Activated T-helper 17 cell treated with anti-CD3 and anti-CD28 coated beads, Interleukin-2, amount 50 U/mL, for 72 hours (primary cell): ENCODE measurements at regions not wholly inside any gene's neighbourhood (a gene's known extent, or its start where the extent isn't known, plus 50 kb on each side); places are given as distances from the start of the nearest gene placed in this dataset.
"Not testable (repeated sequence)": the region's sequence is repeated elsewhere in the genome, so short reads cannot be mapped to it uniquely, and the experiment has no call there.

Experiments
- ATAC-seq: fragments of 150-1000 bp; cut with Tn5 transposase; replicated peaks from 2 replicates; pipeline ENCODE4 v1.10.0; 2021; ENCODE audit warnings: mild to moderate bottlenecking, moderate library complexity
- H3K27ac Mint-ChIP-seq: one replicate; pipeline ENCODE4 v1.8.0; 2022; ENCODE audit warnings: mixed read lengths
- H3K27me3 Mint-ChIP-seq: one replicate; pipeline ENCODE4 v1.8.0; 2022; ENCODE audit warnings: mixed read lengths
- H3K36me3 Mint-ChIP-seq: one replicate; pipeline ENCODE4 v1.8.0; 2022; ENCODE audit warnings: low read depth, mild to moderate bottlenecking, mixed read lengths
- H3K4me1 Mint-ChIP-seq: one replicate; pipeline ENCODE4 v1.8.0; 2022; ENCODE audit warnings: mixed read lengths
- H3K4me3 Mint-ChIP-seq: one replicate; pipeline ENCODE4 v1.8.0; 2022; ENCODE audit warnings: mild to moderate bottlenecking, mixed read lengths
- H3K9me3 Mint-ChIP-seq: one replicate; pipeline ENCODE4 v1.8.0; 2022; ENCODE audit warnings: mixed read lengths

DNA sequence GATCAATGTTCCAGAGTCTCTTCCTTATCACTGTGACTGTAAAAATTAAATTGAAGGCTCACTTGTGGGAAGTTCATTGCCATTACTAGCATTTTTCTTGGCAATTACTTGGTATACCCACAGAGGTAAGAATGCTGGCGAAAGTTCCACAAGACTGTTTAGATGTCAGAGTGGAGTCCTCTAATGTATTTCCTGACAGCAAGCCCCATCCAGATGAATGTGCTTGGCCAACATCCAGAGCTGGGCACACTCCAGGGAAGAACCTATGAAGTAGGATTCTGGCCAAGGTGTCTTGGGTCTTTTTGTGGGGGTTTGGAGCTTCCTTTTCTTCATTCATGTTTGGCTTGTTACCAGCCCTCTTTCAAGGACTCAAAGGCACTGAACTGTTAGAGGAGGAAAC, 473.6 kb downstream of the DMAC1 start:
- Mint-ChIP-seq H3K9me3 (no peaks in the 10 kb centered on the region), H3K4me3 (no peak overlapping the region), H3K27me3 (peaks cover 4% of the 10 kb centered on the region), H3K36me3 (no peaks in the 10 kb centered on the region), H3K27ac (no peak overlapping the region), H3K4me1 (no peaks in the 10 kb centered on the region)
- ATAC-seq = no peak

- H3K9me3 Mint-ChIP-seq = no peaks in the 10 kb centered on the region
- H3K36me3 Mint-ChIP-seq = no peaks in the 10 kb centered on the region
- H3K27me3 Mint-ChIP-seq = peaks cover 4% of the 10 kb centered on the region
- H3K27ac Mint-ChIP-seq = no peak overlapping the region
- ATAC-seq = no peak
- H3K4me3 Mint-ChIP-seq = no peak overlapping the region
- no peaks in the 10 kb centered on the region for H3K4me1 Mint-ChIP-seq
Observed at GRCh38 chr9:7324152-7324598, 475.4 kb downstream of the DMAC1 start.

DNA sequence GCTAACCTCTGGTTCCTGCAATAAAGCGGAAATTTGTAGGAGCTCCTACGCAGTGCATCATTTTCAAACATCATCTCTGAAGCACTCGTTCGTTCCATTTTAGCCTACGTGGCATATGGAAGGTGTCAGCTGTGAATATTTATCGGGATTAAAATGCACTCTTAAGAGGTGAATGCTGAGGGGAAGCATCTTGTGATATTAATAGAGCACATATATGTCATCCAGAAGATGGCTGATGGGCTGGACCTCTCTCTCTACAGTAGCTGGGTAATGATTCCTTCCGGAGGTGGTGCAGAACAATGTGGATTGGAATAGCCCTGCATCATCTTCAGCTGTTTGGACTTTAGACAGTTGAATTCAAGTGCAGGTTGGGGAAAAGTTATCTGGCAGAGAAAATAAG, 478.7 kb downstream of the DMAC1 start:
- Mint-ChIP-seq H3K27me3 (peaks cover 19% of the 10 kb centered on the region), H3K27ac (no peak overlapping the region), H3K9me3 (no peaks in the 10 kb centered on the region), H3K4me1 (no peaks in the 10 kb centered on the region), H3K4me3 (no peak overlapping the region), H3K36me3 (no peaks in the 10 kb centered on the region)
- no peak for ATAC-seq

- H3K4me3 Mint-ChIP-seq = no peak overlapping the region
- H3K36me3 Mint-ChIP-seq = no peaks in the 10 kb centered on the region
- ATAC-seq = no peak
- peaks cover 3% of the 10 kb centered on the region for H3K9me3 Mint-ChIP-seq
- H3K27ac Mint-ChIP-seq = no peak overlapping the region
- peaks cover 19% of the 10 kb centered on the region for H3K27me3 Mint-ChIP-seq
- H3K4me1 Mint-ChIP-seq = no peaks in the 10 kb centered on the region
Observed at GRCh38 chr9:7320139-7320538, 479.4 kb downstream of the DMAC1 start.

- no peak for ATAC-seq
- Mint-ChIP-seq H3K4me1 (no peaks in the 10 kb centered on the region), H3K4me3 (no peak overlapping the region), H3K9me3 (peaks cover 4% of the 10 kb centered on the region), H3K27me3 (peaks cover 19% of the 10 kb centered on the region), H3K27ac (no peak overlapping the region), H3K36me3 (no peaks in the 10 kb centered on the region)
Observed at GRCh38 chr9:7318920-7319319, 480.7 kb downstream of the DMAC1 start.

DNA sequence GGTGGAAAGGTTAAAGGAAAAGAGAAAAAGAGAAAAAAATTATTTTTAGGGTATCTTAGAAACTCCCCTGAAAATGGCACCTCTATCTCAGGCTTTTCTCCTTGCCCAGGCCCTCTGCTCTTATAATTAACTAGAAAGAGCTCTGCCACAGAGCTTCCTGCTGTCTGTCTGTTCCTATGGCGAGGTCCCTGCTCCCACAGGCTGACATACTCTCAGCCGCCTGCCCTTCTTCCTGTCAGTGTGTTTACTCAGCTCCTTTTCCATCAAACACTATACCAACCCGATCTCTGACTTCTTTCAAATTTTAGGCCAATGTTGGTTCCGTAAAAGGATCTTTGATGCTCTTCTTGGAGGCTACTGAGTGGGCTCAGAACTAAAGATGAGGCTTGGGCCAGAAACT, 482.6 kb downstream of the DMAC1 start:
- Mint-ChIP-seq H3K4me3 (no peak overlapping the region), H3K27me3 (peaks cover 28% of the 10 kb centered on the region), H3K36me3 (no peaks in the 10 kb centered on the region), H3K9me3 (peaks cover 19% of the 10 kb centered on the region), H3K27ac (no peak overlapping the region), H3K4me1 (no peaks in the 10 kb centered on the region)
- no peak for ATAC-seq

DNA sequence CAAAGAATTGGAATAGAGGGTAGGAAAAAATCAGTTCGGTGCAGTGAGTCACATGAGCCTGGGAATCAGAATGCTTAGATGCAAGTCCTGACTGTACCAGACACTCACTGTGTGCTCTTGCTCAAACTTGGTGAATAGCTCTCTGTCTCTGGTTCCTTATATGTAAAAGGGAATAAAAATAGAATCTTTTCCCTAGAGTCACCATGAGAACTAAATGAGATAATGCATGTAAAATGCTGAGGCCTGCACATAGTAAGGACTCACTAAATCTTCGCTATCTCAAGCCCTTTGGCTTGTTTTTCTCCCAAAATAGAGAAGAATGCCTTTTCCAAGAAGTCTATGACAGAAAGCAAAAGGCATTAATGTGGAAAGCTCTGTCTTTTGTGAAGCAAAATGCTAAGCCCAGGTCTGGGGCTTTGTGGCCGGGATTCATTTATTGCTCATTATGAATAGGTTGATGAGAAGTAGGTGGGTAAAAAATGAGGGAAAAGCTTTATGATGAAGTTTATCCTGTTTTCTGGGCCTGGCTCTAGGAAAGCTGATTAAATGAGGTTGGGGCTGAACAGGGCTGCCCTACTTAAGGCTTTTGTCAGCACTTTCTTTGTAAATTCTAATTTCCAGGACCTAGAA, 483.3 kb downstream of the DMAC1 start:
- Mint-ChIP-seq H3K36me3 (no peaks in the 10 kb centered on the region), H3K4me1 (no peaks in the 10 kb centered on the region), H3K9me3 (peaks cover 19% of the 10 kb centered on the region), H3K27ac (no peak overlapping the region), H3K4me3 (no peak overlapping the region), H3K27me3 (peaks cover 28% of the 10 kb centered on the region)
- no peak for ATAC-seq

DNA sequence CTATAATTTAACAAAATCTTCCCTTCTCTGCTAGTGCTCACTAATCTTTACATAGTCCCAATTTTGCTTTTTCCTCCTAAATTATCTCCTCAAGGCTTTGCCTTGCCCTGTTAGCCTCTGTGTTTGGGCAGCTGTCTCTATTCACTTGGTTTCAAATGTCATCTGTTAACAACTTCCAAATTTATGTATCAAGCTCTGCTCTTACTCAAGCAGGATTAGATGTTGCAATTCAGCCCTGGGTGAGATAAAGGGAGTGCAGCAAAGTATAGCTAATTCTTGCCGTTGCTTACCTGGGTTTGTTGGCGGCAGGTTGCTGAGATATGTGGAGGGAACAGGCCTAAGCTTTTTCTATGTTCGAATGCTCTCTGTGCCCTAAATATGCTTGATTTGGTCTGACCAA, 483.8 kb downstream of the DMAC1 start:
- H3K36me3 Mint-ChIP-seq = no peaks in the 10 kb centered on the region
- H3K4me3 Mint-ChIP-seq = no peak overlapping the region
- H3K27me3 Mint-ChIP-seq = peaks cover 28% of the 10 kb centered on the region
- H3K4me1 Mint-ChIP-seq = no peaks in the 10 kb centered on the region
- H3K9me3 Mint-ChIP-seq = peaks cover 24% of the 10 kb centered on the region
- no peak for ATAC-seq
- no peak overlapping the region for H3K27ac Mint-ChIP-seq

- H3K36me3 Mint-ChIP-seq = no peaks in the 10 kb centered on the region
- H3K4me3 Mint-ChIP-seq = no peak overlapping the region
- peaks cover 28% of the 10 kb centered on the region for H3K27me3 Mint-ChIP-seq
- ATAC-seq = no peak
- H3K9me3 Mint-ChIP-seq = peaks cover 28% of the 10 kb centered on the region
- no peaks in the 10 kb centered on the region for H3K4me1 Mint-ChIP-seq
- H3K27ac Mint-ChIP-seq = no peak overlapping the region
Observed at GRCh38 chr9:7315116-7315515, 484.5 kb downstream of the DMAC1 start.

DNA sequence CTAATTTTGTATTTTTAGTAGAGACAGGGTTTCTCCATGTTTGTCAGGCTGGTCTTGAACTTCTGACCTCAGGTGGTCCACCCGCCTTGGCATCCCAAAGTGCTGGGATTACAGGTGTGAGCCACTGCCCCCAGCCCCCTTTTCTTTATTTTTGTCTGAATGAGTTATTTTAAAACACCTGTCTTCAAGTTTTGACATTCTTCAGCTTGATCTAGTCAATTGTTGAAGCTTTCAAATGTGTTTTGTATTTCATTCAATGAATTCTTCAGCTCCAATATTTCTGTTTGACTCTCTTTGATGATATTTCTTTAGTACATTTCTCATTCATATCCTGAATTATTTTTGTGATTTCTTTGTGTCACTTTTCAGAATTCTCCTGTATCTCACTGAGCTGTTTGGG, 486.2 kb downstream of the DMAC1 start:
- no peak for ATAC-seq
- H3K9me3 Mint-ChIP-seq = peaks cover 38% of the 10 kb centered on the region

GRCh38 chr9:7309051-7309450, 490.5 kb downstream of the DMAC1 start:
- H3K9me3 Mint-ChIP-seq = peaks cover 39% of the 10 kb centered on the region
- H3K36me3 Mint-ChIP-seq = not testable (repeated sequence)

More for the DNA sequence above, 486.2 kb downstream of the DMAC1 start:
- H3K4me3 Mint-ChIP-seq = no peak overlapping the region
- no peak overlapping the region for H3K27ac Mint-ChIP-seq
- peaks cover 26% of the 10 kb centered on the region for H3K27me3 Mint-ChIP-seq
- H3K36me3 Mint-ChIP-seq = no peaks in the 10 kb centered on the region
- no peaks in the 10 kb centered on the region for H3K4me1 Mint-ChIP-seq

DNA sequence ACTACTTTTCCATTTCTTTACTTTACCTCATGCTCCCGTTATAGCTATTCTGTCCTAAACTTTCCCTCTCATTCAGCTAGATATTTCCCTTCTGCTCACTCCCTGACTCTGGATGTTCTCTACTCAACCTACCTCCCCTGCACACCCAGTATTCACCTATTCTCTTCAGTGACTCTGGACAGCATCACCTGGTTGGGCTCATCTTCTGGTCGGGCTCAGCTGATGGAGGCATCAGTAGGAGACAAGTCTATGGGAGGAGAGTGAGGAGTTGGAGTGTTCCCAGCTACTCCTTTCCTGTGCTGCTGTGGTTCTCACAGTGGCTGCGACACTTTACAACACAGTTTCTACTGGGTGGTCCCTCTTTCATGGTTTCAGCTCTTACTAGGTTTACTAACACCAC, 493.9 kb downstream of the DMAC1 start:
- Mint-ChIP-seq H3K27ac (no peak overlapping the region), H3K4me3 (no peak overlapping the region), H3K36me3 (no peaks in the 10 kb centered on the region), H3K4me1 (no peaks in the 10 kb centered on the region), H3K9me3 (peaks cover 17% of the 10 kb centered on the region), H3K27me3 (peaks cover 28% of the 10 kb centered on the region)
- no peak for ATAC-seq

More at GRCh38 chr9:7309051-7309450, 490.5 kb downstream of the DMAC1 start:
- not testable (repeated sequence) for H3K4me3 Mint-ChIP-seq, ATAC-seq, H3K4me1 Mint-ChIP-seq, H3K27ac Mint-ChIP-seq
- peaks cover 27% of the 10 kb centered on the region for H3K27me3 Mint-ChIP-seq

- H3K36me3 Mint-ChIP-seq = no peaks in the 10 kb centered on the region
- H3K9me3 Mint-ChIP-seq = peaks cover 9% of the 10 kb centered on the region
- no peaks in the 10 kb centered on the region for H3K4me1 Mint-ChIP-seq
- H3K4me3 Mint-ChIP-seq = no peak overlapping the region
- no peak overlapping the region for H3K27ac Mint-ChIP-seq
- ATAC-seq = no peak
- peaks cover 28% of the 10 kb centered on the region for H3K27me3 Mint-ChIP-seq
Observed at GRCh38 chr9:7304627-7304995, 495.0 kb downstream of the DMAC1 start.

GRCh38 chr9:7303907-7304626, 495.5 kb downstream of the DMAC1 start:
- no peaks in the 10 kb centered on the region for H3K36me3 Mint-ChIP-seq
- H3K4me1 Mint-ChIP-seq = no peaks in the 10 kb centered on the region
- no peak overlapping the region for H3K27ac Mint-ChIP-seq
- peaks cover 4% of the 10 kb centered on the region for H3K9me3 Mint-ChIP-seq
- H3K27me3 Mint-ChIP-seq = peaks cover 28% of the 10 kb centered on the region
- peak; percentile 3 for ATAC-seq
- H3K4me3 Mint-ChIP-seq = no peak overlapping the region

DNA sequence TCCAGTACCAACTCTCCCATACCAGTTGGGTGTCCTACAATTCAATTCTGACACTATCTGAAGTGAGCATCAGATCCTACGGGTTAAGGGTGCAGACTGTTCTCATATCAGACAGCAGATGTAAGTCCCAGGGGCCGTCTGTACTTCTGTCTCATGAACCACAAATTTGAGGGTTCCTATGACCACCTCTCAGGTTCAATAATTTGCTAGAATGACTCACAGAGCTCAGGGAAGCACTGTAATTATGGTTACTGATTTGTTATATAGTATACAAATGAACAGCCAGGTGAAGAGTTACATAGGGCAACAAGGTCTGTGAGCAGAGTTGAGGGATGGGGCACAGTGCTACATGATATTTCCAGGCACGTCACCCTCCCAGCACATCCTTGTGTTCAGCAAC, 499.1 kb downstream of the DMAC1 start:
- Mint-ChIP-seq H3K36me3 (no peaks in the 10 kb centered on the region), H3K4me1 (peaks cover 6% of the 10 kb centered on the region), H3K4me3 (no peak overlapping the region), H3K27ac (no peak overlapping the region), H3K9me3 (no peaks in the 10 kb centered on the region), H3K27me3 (peaks cover 35% of the 10 kb centered on the region)
- ATAC-seq = no peak
